Muscle of leg (tissue), 3 donors: ENCODE measurements at regions not wholly inside any gene's neighbourhood (a gene's known extent, or its start where the extent isn't known, plus 50 kb on each side); places are given as distances from the start of the nearest gene placed in this dataset.

Experiments
- DNase-seq: peaks from one replicate; pipeline ENCODE4 v3.0.0; 2013
- H3K27ac ChIP-seq: one replicate; pipeline ENCODE4 v1.5.1; 2013; ENCODE audit warnings: mild to moderate bottlenecking, low read length, control low read depth
- H3K27me3 ChIP-seq: one replicate; pipeline ENCODE4 v1.6.1; 2013; ENCODE audit warnings: low read length; ENCODE audit not compliant: control insufficient read depth, insufficient read depth
- H3K36me3 ChIP-seq: one replicate; pipeline ENCODE4 v1.6.1; 2013; ENCODE audit warnings: low read length; ENCODE audit not compliant: control insufficient read depth, insufficient read depth
- H3K4me1 ChIP-seq: one replicate; pipeline ENCODE4 v1.6.1; 2013; ENCODE audit warnings: low read length; ENCODE audit not compliant: control insufficient read depth, insufficient read depth
- H3K4me3 ChIP-seq: one replicate; pipeline ENCODE4 v1.5.1; 2013; ENCODE audit warnings: low read length, control low read depth
- H3K9me3 ChIP-seq: replicated peaks from 2 replicates; pipeline ENCODE4 v1.6.1; 2013; ENCODE audit warnings: low read depth, low read length; ENCODE audit not compliant: control insufficient read depth
- WGBS: methylation state at CpG from one replicate; pipeline ENCODE4 v1.1.5; 2013; ENCODE audit warnings: missing lambda C conversion rate; ENCODE audit not compliant: insufficient coverage; 5-methylcytosine and 5-hydroxymethylcytosine counted together

GRCh38 chr5:90000351-90000750, 409.2 kb downstream of the CETN3 start:
- Histone ChIP-seq H3K27ac (no peak overlapping the region), H3K4me3 (no peak overlapping the region), H3K4me1 (no peaks in the 10 kb centered on the region), H3K27me3 (no peaks in the 10 kb centered on the region), H3K9me3 (no peaks in the 10 kb centered on the region), H3K36me3 (no peaks in the 10 kb centered on the region)
- 100% methylated on average over 2 of the region's 2 CpGs for WGBS
- no peak for DNase-seq

- H3K27ac ChIP-seq = no peak overlapping the region
- no peaks in the 10 kb centered on the region for H3K9me3 ChIP-seq
- H3K4me1 ChIP-seq = no peaks in the 10 kb centered on the region
- 20% methylated on average over 1 of the region's 3 CpGs for WGBS
- no peaks in the 10 kb centered on the region for H3K27me3 ChIP-seq
- DNase-seq = no peak
- H3K36me3 ChIP-seq = no peaks in the 10 kb centered on the region
- no peak overlapping the region for H3K4me3 ChIP-seq
These were observed 410.8 kb downstream of the CETN3 start for GRCh38 chr5:89998519-89999305.

- Histone ChIP-seq H3K27me3 (no peaks in the 10 kb centered on the region), H3K9me3 (no peaks in the 10 kb centered on the region), H3K4me3 (no peak overlapping the region), H3K36me3 (no peaks in the 10 kb centered on the region), H3K27ac (no peak overlapping the region), H3K4me1 (no peaks in the 10 kb centered on the region)
- DNase-seq = no peak
- no CpG with 5 or more reads among the region's 5 CpGs for WGBS
These were observed 412.7 kb downstream of the CETN3 start for GRCh38 chr5:89996890-89997289.

GRCh38 chr5:89996335-89996734, 413.2 kb downstream of the CETN3 start:
- no CpG with 5 or more reads among the region's 1 CpG for WGBS
- Histone ChIP-seq H3K27me3 (no peaks in the 10 kb centered on the region), H3K4me1 (no peaks in the 10 kb centered on the region)

GRCh38 chr5:89994266-89994665, 415.3 kb downstream of the CETN3 start:
- Histone ChIP-seq H3K27ac (no peak overlapping the region), H3K4me3 (no peak overlapping the region), H3K27me3 (no peaks in the 10 kb centered on the region), H3K4me1 (no peaks in the 10 kb centered on the region), H3K9me3 (no peaks in the 10 kb centered on the region), H3K36me3 (no peaks in the 10 kb centered on the region)
- DNase-seq = no peak

More at GRCh38 chr5:89996335-89996734, 413.2 kb downstream of the CETN3 start:
- no peak for DNase-seq
- H3K9me3 ChIP-seq = no peaks in the 10 kb centered on the region
- H3K36me3 ChIP-seq = no peaks in the 10 kb centered on the region
- H3K4me3 ChIP-seq = no peak overlapping the region
- H3K27ac ChIP-seq = no peak overlapping the region

GRCh38 chr5:89992201-89992600, 417.4 kb downstream of the CETN3 start:
- no CpG with 5 or more reads among the region's 3 CpGs for WGBS
- Histone ChIP-seq H3K27ac (no peak overlapping the region), H3K9me3 (no peaks in the 10 kb centered on the region), H3K4me3 (no peak overlapping the region), H3K4me1 (peaks cover 5% of the 10 kb centered on the region), H3K36me3 (no peaks in the 10 kb centered on the region), H3K27me3 (no peaks in the 10 kb centered on the region)
- DNase-seq = no peak

GRCh38 chr5:89991592-89991991, 418.0 kb downstream of the CETN3 start:
- H3K27me3 ChIP-seq = no peaks in the 10 kb centered on the region
- DNase-seq = no peak
- H3K9me3 ChIP-seq = no peaks in the 10 kb centered on the region
- H3K4me3 ChIP-seq = no peak overlapping the region
- peaks cover 5% of the 10 kb centered on the region for H3K4me1 ChIP-seq
- H3K36me3 ChIP-seq = no peaks in the 10 kb centered on the region
- H3K27ac ChIP-seq = no peak overlapping the region
- WGBS = 95% methylated on average over 2 of the region's 2 CpGs

- peak; percentile 82 for DNase-seq
- Histone ChIP-seq H3K9me3 (no peaks in the 10 kb centered on the region), H3K27ac (peak overlapping the region; percentile 25), H3K36me3 (no peaks in the 10 kb centered on the region), H3K4me1 (peaks cover 5% of the 10 kb centered on the region), H3K4me3 (no peak overlapping the region), H3K27me3 (no peaks in the 10 kb centered on the region)
These were observed 419.8 kb downstream of the CETN3 start for GRCh38 chr5:89989776-89990175.

GRCh38 chr5:89988998-89989655, 420.4 kb downstream of the CETN3 start:
- H3K27ac ChIP-seq = peak overlapping the region; percentile 72
- no CpG with 5 or more reads among the region's 5 CpGs for WGBS

GRCh38 chr5:89988129-89988810, 421.3 kb downstream of the CETN3 start:
- Histone ChIP-seq H3K4me3 (no peak overlapping the region), H3K9me3 (no peaks in the 10 kb centered on the region), H3K4me1 (peaks cover 5% of the 10 kb centered on the region), H3K27me3 (no peaks in the 10 kb centered on the region), H3K36me3 (no peaks in the 10 kb centered on the region), H3K27ac (peak overlapping the region; percentile 72)
- DNase-seq = peak; percentile 30
- WGBS = no CpG with 5 or more reads among the region's 5 CpGs

More at GRCh38 chr5:89988998-89989655, 420.4 kb downstream of the CETN3 start:
- Histone ChIP-seq H3K27me3 (no peaks in the 10 kb centered on the region), H3K9me3 (no peaks in the 10 kb centered on the region), H3K36me3 (no peaks in the 10 kb centered on the region), H3K4me1 (peaks cover 5% of the 10 kb centered on the region), H3K4me3 (no peak overlapping the region)
- peak; percentile 80 for DNase-seq
